K562 (cell line): ENCODE measurements at regions not wholly inside any gene's neighbourhood (a gene's known extent, or its start where the extent isn't known, plus 50 kb on each side); places are given as distances from the start of the nearest gene placed in this dataset.

Experiments
- ATAC-seq: fragments of 200-7000 bp; cut with Tn5 transposase; 3 replicates; pipeline ENCODE4 v1.9.1; 2020; ENCODE audit warnings: moderate library complexity
- BruUV-seq: library from RNA; stranded (reverse); fragments of 400-500 nt; replicated peaks from 2 replicates; lab custom pipeline; 2021; lab: Mats Ljungman, UMichigan
- CTCF ChIA-PET: fragments of 300-600 bp; formaldehyde crosslinking; extraction: SDS; loops from one replicate; lab custom pipeline; 2021; ENCODE audit warnings: low intra/inter-chr PET ratio; lab: Yijun Ruan, JAX
- POLR2A ChIA-PET: fragments of 300-600, 350-650 bp; sonication (Branson Sonifier 250); formaldehyde crosslinking; extraction: SDS; loops from one replicate; lab custom pipeline; 2021; ENCODE audit warnings: antibody characterized with exemption, inconsistent platforms; lab: Yijun Ruan, JAX
- DNase-seq, 4 experiments: peaks; one replicate each; pipeline versions ENCODE4 v3.0.0 to v3.0.0-alpha.2; 2011 to 2018; ENCODE audit warnings: low spot score in 3 of 4, mixed read lengths in 3 of 4; ENCODE audit errors: extremely low read depth in 1 of 4
- FAIRE-seq: peaks from 2 replicates; lab custom pipeline; 2011; peaks lifted over from hg19 to GRCh38; lab: Jason Lieb, UNC
- H2AFZ ChIP-seq: 2 replicates; pipeline ENCODE4 v1.6.0; 2011; ENCODE audit warnings: low read depth, low read length, control low read depth, inconsistent platforms
- H3K27ac ChIP-seq: fragments of 200-600 bp; 3 replicates; pipeline ENCODE4 v1.8.0; 2011; ENCODE audit warnings: low read depth, mild to moderate bottlenecking, control low read depth, inconsistent platforms, low read length, moderate library complexity, mixed read lengths; ENCODE audit errors: extremely low read depth
- H3K27me3 ChIP-seq, 2 experiments: fragments of 300-600 bp in 1 of 2; 2 replicates in 1 of 2; 3 replicates in 1 of 2; pipeline versions ENCODE4 v1.6.0 to v1.8.0; 2011; ENCODE audit warnings: inconsistent platforms in 2 of 2, low read length in 2 of 2, mild to moderate bottlenecking in 1 of 2, mixed read lengths in 1 of 2, moderate library complexity in 1 of 2; ENCODE audit not compliant: control insufficient read depth in 2 of 2, insufficient read depth in 2 of 2
- H3K36me3 ChIP-seq: fragments of 300-600 bp; 3 replicates; pipeline ENCODE4 v1.8.0; 2011; ENCODE audit warnings: mild to moderate bottlenecking, low read length, inconsistent platforms; ENCODE audit not compliant: control insufficient read depth, insufficient read depth
- H3K4me1 ChIP-seq, 2 experiments: fragments of 200-600 bp in 1 of 2; replicated peaks in 1 of 2; 2 replicates in 1 of 2; 3 replicates in 1 of 2; pipeline versions ENCODE4 v1.5.1 to v1.8.0; 2011; ENCODE audit warnings: inconsistent platforms in 2 of 2, low read length in 2 of 2, mild to moderate bottlenecking in 1 of 2, mixed read lengths in 1 of 2, moderate library complexity in 1 of 2; ENCODE audit not compliant: control insufficient read depth in 2 of 2, insufficient read depth in 2 of 2
- H3K4me2 ChIP-seq: 2 replicates; pipeline ENCODE4 v1.6.1; 2011; ENCODE audit warnings: low read length, control low read depth, inconsistent platforms, mixed read lengths; ENCODE audit not compliant: insufficient read depth
- H3K4me3 ChIP-seq: fragments of 200-600 bp; sonication (generic), shearing (Covaris generic); 2 replicates; pipeline ENCODE4 v1.5.1; 2016; ENCODE audit warnings: control low read depth, inconsistent platforms
- H3K79me2 ChIP-seq: fragments of 200-600 bp; 3 replicates; pipeline ENCODE4 v1.8.0; 2011; ENCODE audit warnings: low read length, inconsistent platforms; ENCODE audit not compliant: control insufficient read depth, insufficient read depth
- H3K9ac ChIP-seq, 2 experiments: 2 replicates each; pipeline versions ENCODE4 v1.6.0 to v1.6.1; 2011; ENCODE audit warnings: low read depth in 2 of 2, low read length in 2 of 2, control low read depth in 1 of 2, inconsistent platforms in 1 of 2, mild to moderate bottlenecking in 1 of 2, mixed read lengths in 1 of 2; ENCODE audit not compliant: insufficient read depth in 1 of 2
- H3K9me1 ChIP-seq: one replicate; pipeline ENCODE4 v1.6.0; 2011; ENCODE audit warnings: inconsistent platforms, mild to moderate bottlenecking, low read length, moderate library complexity; ENCODE audit not compliant: control insufficient read depth, insufficient read depth
- H3K9me3 ChIP-seq: replicated peaks from 2 replicates; pipeline ENCODE4 v1.5.1; 2011; ENCODE audit warnings: low read depth, low read length, inconsistent platforms; ENCODE audit not compliant: control insufficient read depth, insufficient read depth
- H4K20me1 ChIP-seq: replicated peaks from 2 replicates; pipeline ENCODE4 v1.6.1; 2011; ENCODE audit warnings: low read length, inconsistent platforms, mixed read lengths; ENCODE audit not compliant: control insufficient read depth, insufficient read depth
- BDP1 ChIP-seq: IDR thresholded peaks from 3 replicates; pipeline ENCODE4 v1.6.1; 2011; ENCODE audit not compliant: insufficient read length, insufficient read depth
- DIDO1 ChIP-seq: fragments of 450-650 bp; IDR thresholded peaks from 2 replicates; pipeline ENCODE4 v1.6.1; 2016; ENCODE audit warnings: low read depth, missing biosample characterization, missing genetic modification characterization
- E2F3 ChIP-seq: fragments of 250-450 bp; sonication (Bioruptor Pico); IDR thresholded peaks from 2 replicates; pipeline ENCODE4 v1.4.0; 2020; ENCODE audit warnings: mild to moderate bottlenecking
- MXI1 ChIP-seq: IDR thresholded peaks from 2 replicates; pipeline ENCODE4 v1.6.1; 2011; ENCODE audit warnings: low read depth, mild to moderate bottlenecking, improper control_type of control experiment, low read length
- NFRKB ChIP-seq: fragments of 450-650 bp; IDR thresholded peaks from 2 replicates; pipeline ENCODE4 v1.6.1; 2016; ENCODE audit warnings: low read depth
- NR2C1 ChIP-seq, 2 experiments: fragments of 450-650 bp; IDR thresholded peaks; 2 replicates each; pipeline ENCODE4 v1.6.1; 2017; ENCODE audit warnings: mild to moderate bottlenecking in 2 of 2, antibody characterized with exemption in 1 of 2, inconsistent platforms in 1 of 2, missing compliant biosample characterization in 1 of 2, missing genetic modification characterization in 1 of 2
- RB1 ChIP-seq: fragments of 450-650 bp; IDR thresholded peaks from 2 replicates; pipeline ENCODE4 v1.6.1; 2017; ENCODE audit warnings: low read depth, mild to moderate bottlenecking
- RUNX1 ChIP-seq: sonication (generic); IDR thresholded peaks from 2 replicates; pipeline ENCODE4 v1.6.1; 2016; ENCODE audit warnings: antibody characterized with exemption, low read depth
- ZNF121 ChIP-seq: sonication (generic); formaldehyde crosslinking; conservative IDR thresholded peaks from 2 replicates; pipeline ENCODE4 v1.8.0; 2022; ENCODE audit warnings: missing genetic modification reagents
- ZNF316 ChIP-seq: fragments of 450-650 bp; IDR thresholded peaks from 2 replicates; pipeline ENCODE4 v1.6.1; 2016
- ZZZ3 ChIP-seq: fragments of 450-650 bp; IDR thresholded peaks from 2 replicates; pipeline ENCODE4 v1.6.1; 2016; ENCODE audit warnings: antibody characterized with exemption, mild to moderate bottlenecking, moderate library complexity
- WGBS: fragments of 100-300 bp; shearing (Covaris generic); methylation state at CpG from one replicate; pipeline ENCODE4 v1.1.6; 2016; ENCODE audit warnings: low coverage, mixed read lengths; ENCODE audit not compliant: insufficient coverage; ENCODE audit errors: missing lambda C conversion rate; 5-methylcytosine and 5-hydroxymethylcytosine counted together
- in situ Hi-C: fragments of 300-500 bp; cut with MboI; formaldehyde crosslinking; loops from 4 replicates; pipeline ENCODE4 v1.15.0; 2018; ENCODE audit warnings: inconsistent platforms, mixed read lengths
- intact Hi-C: fragments of 100-400 bp; cut with micrococcal nuclease; formaldehyde crosslinking; loops from 2 replicates; pipeline ENCODE4 v1.14.2; 2022
- TF ChIP-seq, protein P1 (sequence below): fragments of 250-450 bp; sonication (Bioruptor Pico); IDR thresholded peaks from 2 replicates; pipeline ENCODE4 v1.8.0; 2022; ENCODE audit warnings: inconsistent platforms
- TF ChIP-seq, protein P2 (sequence below): sonication (generic); formaldehyde crosslinking; IDR thresholded peaks from 2 replicates; pipeline ENCODE4 v1.8.1; 2022; ENCODE audit warnings: missing genetic modification reagents
- TF ChIP-seq, protein P3 (sequence below): fragments of 450-650 bp; formaldehyde crosslinking; IDR thresholded peaks from 2 replicates; pipeline ENCODE4 v1.4.0; 2022; ENCODE audit warnings: mild to moderate bottlenecking, moderate library complexity

- BruUV-seq: no TSS peak
- H3K4me1 ChIP-seq: no peaks in the 10 kb centered on the region
- ATAC-seq (no peak), FAIRE-seq (no peak)
- no peak overlapping the region for H2AFZ ChIP-seq
- H3K36me3 ChIP-seq: no peaks in the 10 kb centered on the region
- H3K27me3 ChIP-seq: peaks cover 17 to 28% of the 10 kb centered on the region in 2 experiments; a peak in 4 of 5 replicates
- no peak overlapping the region for H3K27ac ChIP-seq
- H3K79me2 ChIP-seq: no peaks in the 10 kb centered on the region
- TF ChIP-seq ZNF316 (no peak), NR2C1 (IDR thresholded peaks at IDR 0.05) (no peak), NR2C1 (tag; IDR thresholded peaks at IDR 0.05) (no peak), RUNX1 (no peak), E2F3 (CRISPR knock-in tag) (no peak), NFRKB (no peak), ZNF121 (CRISPR knock-in tag) (no peak), DIDO1 (no peak), RB1 (no peak), ZZZ3 (no peak), MXI1 (no peak), BDP1 (no peak)
- TF ChIP-seq, protein P1, sequence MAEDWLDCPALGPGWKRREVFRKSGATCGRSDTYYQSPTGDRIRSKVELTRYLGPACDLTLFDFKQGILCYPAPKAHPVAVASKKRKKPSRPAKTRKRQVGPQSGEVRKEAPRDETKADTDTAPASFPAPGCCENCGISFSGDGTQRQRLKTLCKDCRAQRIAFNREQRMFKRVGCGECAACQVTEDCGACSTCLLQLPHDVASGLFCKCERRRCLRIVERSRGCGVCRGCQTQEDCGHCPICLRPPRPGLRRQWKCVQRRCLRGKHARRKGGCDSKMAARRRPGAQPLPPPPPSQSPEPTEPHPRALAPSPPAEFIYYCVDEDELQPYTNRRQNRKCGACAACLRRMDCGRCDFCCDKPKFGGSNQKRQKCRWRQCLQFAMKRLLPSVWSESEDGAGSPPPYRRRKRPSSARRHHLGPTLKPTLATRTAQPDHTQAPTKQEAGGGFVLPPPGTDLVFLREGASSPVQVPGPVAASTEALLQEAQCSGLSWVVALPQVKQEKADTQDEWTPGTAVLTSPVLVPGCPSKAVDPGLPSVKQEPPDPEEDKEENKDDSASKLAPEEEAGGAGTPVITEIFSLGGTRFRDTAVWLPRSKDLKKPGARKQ (CRISPR knock-in tag): no peak
- TF ChIP-seq, protein P2, sequence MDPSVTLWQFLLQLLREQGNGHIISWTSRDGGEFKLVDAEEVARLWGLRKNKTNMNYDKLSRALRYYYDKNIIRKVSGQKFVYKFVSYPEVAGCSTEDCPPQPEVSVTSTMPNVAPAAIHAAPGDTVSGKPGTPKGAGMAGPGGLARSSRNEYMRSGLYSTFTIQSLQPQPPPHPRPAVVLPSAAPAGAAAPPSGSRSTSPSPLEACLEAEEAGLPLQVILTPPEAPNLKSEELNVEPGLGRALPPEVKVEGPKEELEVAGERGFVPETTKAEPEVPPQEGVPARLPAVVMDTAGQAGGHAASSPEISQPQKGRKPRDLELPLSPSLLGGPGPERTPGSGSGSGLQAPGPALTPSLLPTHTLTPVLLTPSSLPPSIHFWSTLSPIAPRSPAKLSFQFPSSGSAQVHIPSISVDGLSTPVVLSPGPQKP (CRISPR knock-in tag): no peak
- TF ChIP-seq, protein P3, sequence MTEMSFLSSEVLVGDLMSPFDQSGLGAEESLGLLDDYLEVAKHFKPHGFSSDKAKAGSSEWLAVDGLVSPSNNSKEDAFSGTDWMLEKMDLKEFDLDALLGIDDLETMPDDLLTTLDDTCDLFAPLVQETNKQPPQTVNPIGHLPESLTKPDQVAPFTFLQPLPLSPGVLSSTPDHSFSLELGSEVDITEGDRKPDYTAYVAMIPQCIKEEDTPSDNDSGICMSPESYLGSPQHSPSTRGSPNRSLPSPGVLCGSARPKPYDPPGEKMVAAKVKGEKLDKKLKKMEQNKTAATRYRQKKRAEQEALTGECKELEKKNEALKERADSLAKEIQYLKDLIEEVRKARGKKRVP (CRISPR knock-in tag): no peak
- TF ChIP-seq, all 486 proteins: peak for 0
- 0% methylated on average over 6 of the region's 6 CpGs for WGBS
- in situ Hi-C loops: no loop called here
- CTCF ChIA-PET: no interaction called here
- Histone ChIP-seq H3K9me3 (no peaks in the 10 kb centered on the region), H4K20me1 (no peaks in the 10 kb centered on the region), H3K4me3 (no peak overlapping the region), H3K9me1 (no peaks in the 10 kb centered on the region), H3K9ac (no peak overlapping the region), H3K4me2 (no peak overlapping the region)
- DNase-seq: no peak
- POLR2A ChIA-PET: no interaction called here
- intact Hi-C loops: no loop called here
Measured at GRCh38 chr10:27618036-27618615, 114.0 kb downstream of the RAB18 start.
